NCI-H510A treated with DMSO at 0.1 percent for 48 hours (cell line): ENCODE measurements at regions not wholly inside any gene's neighbourhood (a gene's known extent, or its start where the extent isn't known, plus 50 kb on each side); places are given as distances from the start of the nearest gene placed in this dataset.

ENCODE experiments used
- DNase-seq: peaks from one replicate; lab custom pipeline; 2025; lab: John Stamatoyannopoulos, UW

DNA sequence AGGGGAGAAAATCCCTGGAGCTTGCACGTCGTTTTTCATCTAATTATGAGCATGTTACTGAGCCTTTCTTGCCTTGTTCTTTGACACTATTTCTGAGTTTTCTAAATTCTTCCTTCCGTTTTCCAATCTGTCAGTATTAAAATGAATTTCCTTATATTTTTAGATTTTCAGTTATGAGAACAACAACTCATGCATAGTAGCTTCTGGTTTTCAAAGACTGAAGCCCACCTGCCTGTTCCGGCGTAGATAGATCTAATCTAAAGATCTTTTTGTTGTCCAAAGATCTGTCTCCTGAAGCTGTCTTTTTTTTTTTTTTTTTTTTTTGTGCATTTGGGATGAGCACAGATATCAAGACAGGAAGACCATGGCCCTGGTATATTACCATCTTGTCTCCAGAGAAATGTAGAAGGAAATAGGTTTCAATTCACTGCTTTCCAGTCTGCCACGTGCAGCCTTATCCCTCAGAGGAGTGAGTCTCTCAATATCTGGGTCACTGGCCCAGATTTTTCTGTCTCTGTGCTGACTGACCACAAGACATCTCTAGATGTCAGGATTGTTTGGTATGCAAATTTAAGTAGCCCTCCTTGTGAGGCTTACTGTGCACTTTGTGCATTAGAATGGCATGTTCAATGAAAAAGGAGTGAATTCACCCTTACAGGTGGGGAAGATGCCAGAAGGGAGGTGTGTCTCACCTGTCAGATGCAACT lies 222.3 kb upstream of the TMC3 start:
- DNase-seq, result no peak

DNA sequence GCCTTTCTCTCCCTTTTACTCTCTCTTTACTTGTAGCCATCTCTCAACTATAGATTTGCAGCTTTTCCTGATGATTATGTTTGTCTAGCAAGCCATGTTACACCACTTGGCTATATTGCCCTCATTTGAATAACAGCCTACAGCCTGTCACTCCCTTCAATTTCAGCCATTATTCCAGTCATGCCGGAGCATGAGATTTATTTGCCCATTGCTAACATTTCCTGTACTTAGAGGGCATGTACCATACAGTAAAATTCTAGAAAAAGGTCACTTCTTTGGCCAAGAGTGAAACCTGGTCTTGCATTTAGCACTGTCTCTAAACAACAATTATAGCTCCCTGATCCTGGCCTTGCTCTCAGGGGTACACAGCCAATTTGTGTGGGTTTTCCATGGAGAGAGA lies 221.7 kb upstream of the TMC3 start:
- DNase-seq, result no peak

GRCh38 chr15:81589671-81590070 lies 215.7 kb upstream of the TMC3 start:
- DNase-seq, result no peak

- peak; percentile 63 for DNase-seq
Measured at GRCh38 chr15:81575436-81576123, 201.6 kb upstream of the TMC3 start.

- DNase-seq, result peak; percentile 67
Measured at GRCh38 chr15:81573098-81573746, 199.2 kb upstream of the TMC3 start.

DNA sequence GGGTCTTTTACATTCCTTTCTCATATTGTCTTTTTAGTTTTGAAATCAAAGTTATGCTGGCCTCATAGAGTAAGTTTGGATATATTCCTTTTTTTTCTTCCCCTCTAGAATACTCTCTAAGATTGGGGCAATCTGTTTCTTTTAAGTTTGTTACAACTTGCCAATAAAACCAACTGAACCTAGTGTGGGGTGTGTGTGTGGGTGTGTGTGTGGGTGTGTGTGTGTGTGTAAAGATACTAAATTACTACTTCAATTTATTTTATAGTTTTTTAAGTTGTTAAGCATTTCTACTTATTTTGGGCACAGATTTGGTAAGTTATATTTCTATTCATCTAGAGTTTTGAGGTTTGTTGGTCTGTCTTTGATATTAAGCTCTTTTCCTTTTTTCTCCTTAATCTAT lies 198.2 kb upstream of the TMC3 start:
- DNase-seq, result no peak

DNA sequence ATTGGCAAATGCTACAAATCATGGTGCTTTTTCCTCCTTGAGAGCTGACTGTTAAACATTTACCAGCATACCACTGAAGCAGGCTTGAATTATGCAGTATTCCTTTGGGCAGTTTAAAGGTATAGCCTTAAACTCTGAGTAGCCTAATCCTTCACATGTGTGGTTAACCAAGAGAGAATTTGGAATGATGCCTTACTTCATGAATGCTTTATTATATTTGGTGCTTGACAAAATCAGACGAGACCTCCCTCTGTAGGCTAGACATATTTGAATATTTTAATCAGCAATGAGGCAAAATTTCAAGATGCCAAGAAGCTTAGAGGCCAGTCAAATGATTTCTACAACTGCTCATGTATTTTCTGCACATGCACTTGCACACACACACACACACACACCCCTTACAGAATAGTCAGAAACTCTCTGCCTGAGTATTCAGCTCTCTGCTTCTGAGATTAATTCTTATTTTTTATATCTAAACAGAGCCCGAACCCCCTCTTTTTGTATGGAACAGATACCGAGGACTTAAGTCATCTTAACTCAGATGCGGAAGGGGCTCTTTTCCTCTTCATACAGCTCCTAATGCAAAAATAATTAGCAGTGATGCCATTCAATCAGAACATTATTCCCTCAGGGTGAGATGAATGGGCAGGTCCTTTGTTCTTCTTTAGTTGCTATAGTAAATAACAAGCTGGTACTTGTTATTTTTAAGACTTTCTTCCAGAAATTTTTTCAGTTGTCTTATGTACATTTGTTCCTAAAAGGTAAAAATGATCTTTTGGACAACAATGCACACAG lies 195.5 kb upstream of the TMC3 start:
- DNase-seq, result no peak

DNA sequence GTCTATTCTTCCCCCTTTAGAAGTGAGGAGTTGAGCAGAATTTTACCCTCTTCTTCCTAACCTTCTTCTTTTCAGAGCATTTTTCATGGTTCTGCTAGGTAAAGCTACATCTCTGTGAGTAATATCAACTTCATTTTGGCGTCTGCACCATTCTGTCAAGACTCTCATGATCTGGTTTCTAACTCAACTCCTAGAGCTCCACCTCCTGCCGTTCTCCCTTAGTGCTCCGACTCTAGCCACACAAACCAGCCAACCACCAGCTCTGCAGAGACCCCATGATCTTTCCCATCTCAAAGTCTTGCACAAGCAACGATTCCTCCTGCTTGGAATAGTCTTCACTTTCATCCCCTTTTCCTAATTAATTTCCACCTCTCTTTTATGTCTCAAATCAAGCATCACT lies 193.9 kb upstream of the TMC3 start:
- no peak for DNase-seq

DNA sequence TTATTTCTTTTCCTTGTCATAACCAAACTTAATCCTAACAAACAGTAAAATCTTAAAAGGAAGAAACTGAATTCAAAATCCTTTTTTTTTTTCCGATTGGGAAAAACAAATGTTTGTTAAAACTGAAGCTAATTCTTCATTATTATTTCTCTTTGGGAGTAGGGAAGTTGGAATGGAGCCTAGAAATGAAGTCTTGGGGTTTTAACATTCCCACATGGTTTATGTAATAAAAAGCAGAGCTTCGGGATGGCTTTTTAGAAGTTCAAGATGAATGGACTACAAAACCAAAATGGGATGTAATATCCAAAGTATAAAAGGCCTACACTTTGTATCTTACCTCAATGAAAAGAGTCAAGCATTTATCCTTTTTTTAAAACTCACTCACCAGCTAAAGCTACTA lies 189.0 kb upstream of the TMC3 start:
- no peak for DNase-seq

DNA sequence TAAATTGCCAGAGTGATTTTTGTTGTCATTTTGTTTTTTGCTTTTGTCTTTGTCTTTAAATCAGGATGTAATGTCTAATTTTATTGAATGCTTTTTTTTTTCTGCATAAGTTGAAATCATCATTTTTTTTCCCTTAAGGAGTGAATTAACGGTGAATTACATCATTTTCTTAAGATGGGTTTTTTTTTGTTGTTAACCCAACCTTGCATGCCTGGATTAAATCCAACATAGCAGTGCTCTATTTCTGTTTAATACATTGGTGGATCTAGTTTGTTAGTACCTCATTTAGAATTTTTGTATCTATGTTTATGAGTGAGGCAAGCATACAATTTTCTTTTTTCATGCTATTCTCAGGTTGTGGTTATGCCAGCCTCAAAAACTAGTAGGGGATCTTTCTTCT lies 186.4 kb upstream of the TMC3 start:
- DNase-seq, result no peak

GRCh38 chr15:81558056-81558455 lies 184.0 kb upstream of the TMC3 start:
- no peak for DNase-seq

DNA sequence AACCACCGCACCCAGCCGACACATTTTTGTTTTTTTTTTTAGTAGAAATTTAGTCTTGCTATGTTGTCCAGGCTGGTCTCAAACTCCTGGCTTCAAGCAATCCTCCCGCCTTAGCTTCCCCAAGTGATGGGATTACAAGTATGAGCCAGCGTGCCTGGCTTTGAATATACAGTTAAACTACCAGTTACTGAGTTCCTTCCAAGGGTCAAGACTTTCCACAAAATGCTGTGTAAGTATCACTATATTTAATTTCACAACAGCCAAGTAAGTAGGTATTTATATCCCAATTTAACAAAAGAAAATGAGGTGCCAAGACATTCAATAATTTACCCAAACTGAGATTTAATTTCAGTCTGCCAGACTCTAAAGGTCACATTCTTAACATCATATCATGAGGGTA lies 181.3 kb upstream of the TMC3 start:
- DNase-seq, result no peak

DNA sequence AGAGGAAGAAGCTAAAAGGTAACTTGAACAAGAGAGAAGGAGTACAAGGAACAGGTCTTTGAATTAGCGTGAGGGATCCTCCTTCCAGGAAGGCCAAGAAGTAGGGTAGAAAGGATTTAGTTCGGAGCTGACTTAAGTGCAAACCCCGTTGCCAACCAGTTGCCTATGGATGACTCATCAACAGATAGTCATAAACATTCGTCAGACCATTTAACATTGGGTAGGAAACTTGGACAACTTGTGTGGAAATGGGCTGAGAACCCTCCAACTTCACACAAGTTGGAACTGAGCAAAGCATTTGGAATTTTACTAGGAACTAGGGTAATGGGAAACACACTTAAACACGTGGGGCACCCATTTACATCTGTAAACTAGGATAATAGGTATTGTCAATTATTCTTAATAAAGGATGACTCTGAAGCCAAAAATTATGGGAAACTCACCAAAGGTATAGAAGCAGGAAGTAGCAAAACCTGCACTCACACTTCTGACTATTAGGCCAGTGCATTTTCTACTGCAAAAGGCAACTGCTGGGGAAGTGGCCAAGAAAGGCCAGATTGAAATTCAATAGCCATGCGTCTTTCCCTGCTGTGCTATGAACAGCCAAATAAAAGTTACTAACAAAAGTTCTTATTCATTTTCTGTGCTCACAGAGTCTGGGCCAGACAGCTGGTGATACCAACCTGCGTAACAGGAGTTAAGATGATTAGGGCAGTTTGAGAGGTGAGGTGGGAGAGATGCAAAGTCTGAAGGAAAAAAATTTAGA lies 174.5 kb upstream of the TMC3 start:
- DNase-seq, result no peak

DNA sequence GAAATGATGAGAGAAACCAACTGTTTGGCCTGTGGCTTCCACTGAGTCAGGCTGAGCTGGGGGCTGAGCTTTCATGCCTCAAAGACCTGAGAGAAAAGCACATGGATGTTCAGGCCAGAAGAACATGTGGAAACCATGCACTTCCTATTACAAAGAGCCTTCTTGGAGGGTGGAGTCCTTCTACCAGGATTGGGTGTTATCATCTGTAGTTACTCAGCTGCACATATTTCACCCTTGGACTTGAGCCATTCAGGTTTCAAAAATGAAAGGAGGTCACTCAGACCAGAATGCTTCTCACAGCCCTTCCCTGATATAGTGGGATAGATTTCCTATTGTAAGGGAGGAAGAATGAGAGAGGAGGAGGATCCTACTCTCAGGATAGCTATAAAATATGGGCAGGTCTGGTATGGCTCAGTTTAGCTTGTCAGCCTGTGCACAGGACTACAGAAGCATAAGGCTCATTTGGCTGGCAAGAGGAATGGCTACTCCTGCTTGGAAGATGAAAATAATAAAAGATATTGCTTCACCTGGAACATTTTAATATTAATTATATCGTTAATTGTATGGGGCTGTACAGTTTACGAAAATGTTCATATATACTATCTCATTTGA lies 173.6 kb upstream of the TMC3 start:
- DNase-seq, result no peak

- DNase-seq, result no peak
Measured at GRCh38 chr15:81544385-81544784, 170.4 kb upstream of the TMC3 start.

- DNase-seq, result no peak
Measured at GRCh38 chr15:81540909-81541308, 166.9 kb upstream of the TMC3 start.

GRCh38 chr15:81536356-81536755 lies 162.3 kb upstream of the TMC3 start:
- DNase-seq, result no peak

GRCh38 chr15:81534124-81534523 lies 160.1 kb upstream of the TMC3 start:
- DNase-seq, result no peak

GRCh38 chr15:81532001-81532400 lies 158.0 kb upstream of the TMC3 start:
- no peak for DNase-seq

DNA sequence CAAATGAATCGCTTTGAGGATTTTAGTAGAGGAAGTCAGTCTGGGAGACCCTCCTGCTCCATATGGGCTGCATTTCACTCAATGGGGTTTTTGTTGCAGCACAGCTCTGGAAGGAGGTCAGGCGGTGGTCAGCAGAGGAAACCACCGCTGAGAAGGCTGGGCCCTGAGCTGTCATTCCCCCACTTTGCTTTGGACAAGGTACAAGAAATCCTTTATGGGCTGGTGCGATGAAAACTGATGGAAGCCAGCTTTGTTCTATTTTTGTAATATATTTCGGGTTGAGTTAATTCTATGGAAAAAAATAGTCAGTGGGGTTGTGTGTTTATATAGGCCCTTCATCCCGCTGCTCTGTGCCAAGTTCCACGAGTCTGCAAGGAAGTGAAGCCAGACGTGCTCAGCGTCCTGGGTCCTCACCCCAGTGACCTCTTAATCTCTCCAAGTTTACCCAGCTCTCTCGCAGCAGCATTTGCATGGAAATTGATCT lies 157.1 kb upstream of the TMC3 start:
- no peak for DNase-seq

GRCh38 chr15:81530271-81530691 lies 156.3 kb upstream of the TMC3 start:
- no peak for DNase-seq
